HepG2 (cell line): ENCODE measurements at regions not wholly inside any gene's neighbourhood (a gene's known extent, or its start where the extent isn't known, plus 50 kb on each side); places are given as distances from the start of the nearest gene placed in this dataset.

ENCODE experiments used
- ATAC-seq: fragments of 200-7000 bp; cut with Tn5 transposase; 3 replicates; pipeline ENCODE4 v1.9.1; 2020; ENCODE audit warnings: mild to moderate bottlenecking, moderate library complexity
- BruUV-seq: library from RNA; stranded (reverse); fragments of 400-500 nt; replicated peaks from 2 replicates; lab custom pipeline; 2021; lab: Mats Ljungman, UMichigan
- CTCF ChIA-PET: fragments of 300-600 bp; formaldehyde crosslinking; extraction: SDS; loops from one replicate; lab custom pipeline; 2021; ENCODE audit warnings: low total read pairs, inconsistent platforms, low intra/inter-chr PET ratio; lab: Yijun Ruan, JAX
- POLR2A ChIA-PET: fragments of 350-600 bp; sonication (Branson Sonifier 250); formaldehyde crosslinking; loops from one replicate; lab custom pipeline; 2020; ENCODE audit warnings: antibody characterized with exemption, inconsistent platforms; lab: Yijun Ruan, JAX
- DNase-seq: peaks from one replicate; pipeline ENCODE4 v3.0.0-alpha.2; 2015; ENCODE audit warnings: low spot score
- FAIRE-seq: peaks from 3 replicates; lab custom pipeline; 2011; peaks lifted over from hg19 to GRCh38; lab: Jason Lieb, UNC
- H2AFZ ChIP-seq: one replicate; pipeline ENCODE4 v1.6.1; 2011; ENCODE audit warnings: low read length, inconsistent platforms
- H3K27ac ChIP-seq: fragments of 300-600 bp; 3 replicates; pipeline ENCODE4 v1.8.0; 2011; ENCODE audit warnings: mixed run types, mild to moderate bottlenecking, mixed read lengths, low read length, inconsistent platforms; ENCODE audit not compliant: insufficient read depth; ENCODE audit errors: extremely low read length
- H3K27me3 ChIP-seq, 2 experiments: fragments of 200-600 bp in 1 of 2; 2 replicates in 1 of 2; 3 replicates in 1 of 2; pipeline versions ENCODE4 v1.6.0 to v1.8.0; 2011; ENCODE audit warnings: low read length in 2 of 2, mild to moderate bottlenecking in 2 of 2, moderate library complexity in 2 of 2, inconsistent platforms in 1 of 2; ENCODE audit not compliant: insufficient read depth in 2 of 2, control insufficient read depth in 1 of 2
- H3K36me3 ChIP-seq, 2 experiments: fragments of 200-600 bp in 1 of 2; replicated peaks in 1 of 2; 2 replicates in 1 of 2; 3 replicates in 1 of 2; pipeline versions ENCODE4 v1.5.1 to v1.8.0; 2011; ENCODE audit warnings: low read length in 2 of 2, inconsistent platforms in 1 of 2; ENCODE audit not compliant: insufficient read depth in 2 of 2, control insufficient read depth in 1 of 2
- H3K4me1 ChIP-seq: 2 replicates; pipeline ENCODE4 v1.5.1; 2012; ENCODE audit warnings: low read length, inconsistent platforms; ENCODE audit not compliant: insufficient read depth
- H3K4me2 ChIP-seq: 2 replicates; pipeline ENCODE4 v1.6.0; 2011; ENCODE audit warnings: low read depth, low read length, inconsistent platforms
- H3K4me3 ChIP-seq, 3 experiments: fragments of 200-600 bp in 1 of 3; sonication (generic), shearing (Covaris generic) in 1 of 3; replicated peaks in 1 of 3; 2 replicates each; pipeline ENCODE4 v1.5.1; 2011 to 2016; ENCODE audit warnings: low read length in 3 of 3, inconsistent platforms in 2 of 3, low read depth in 2 of 3, mild to moderate bottlenecking in 2 of 3, control low read depth in 1 of 3, mixed read lengths in 1 of 3; ENCODE audit not compliant: insufficient read depth in 1 of 3
- H3K79me2 ChIP-seq: one replicate; pipeline ENCODE4 v1.6.1; 2011; ENCODE audit warnings: low read length, inconsistent platforms; ENCODE audit not compliant: insufficient read depth
- H3K9ac ChIP-seq: 2 replicates; pipeline ENCODE4 v1.6.0; 2011; ENCODE audit warnings: mild to moderate bottlenecking, low read depth, low read length, inconsistent platforms; ENCODE audit not compliant: insufficient read depth
- H3K9me3 ChIP-seq: 2 replicates; pipeline ENCODE4 v1.5.1; 2012; ENCODE audit warnings: mild to moderate bottlenecking, low read length
- H4K20me1 ChIP-seq: 2 replicates; pipeline ENCODE4 v1.6.0; 2011; ENCODE audit warnings: inconsistent platforms, mild to moderate bottlenecking, low read length, moderate library complexity; ENCODE audit not compliant: insufficient read depth
- ASH2L ChIP-seq: fragments of 300-600, 200-600 bp; sonication (generic); IDR thresholded peaks from 2 replicates; pipeline ENCODE4 v1.7.0; 2017; ENCODE audit warnings: low read depth, mild to moderate bottlenecking, moderate library complexity, mixed read lengths, low read length; ENCODE audit not compliant: insufficient read length
- BHLHE40 ChIP-seq: IDR thresholded peaks from 2 replicates; pipeline ENCODE4 v1.6.1; 2011; ENCODE audit warnings: low read length, improper control_type of control experiment
- CBX2 ChIP-seq, 2 experiments: fragments of 200-600 bp in 1 of 2; sonication (generic); formaldehyde crosslinking in 1 of 2; IDR thresholded peaks; 2 replicates each; pipeline versions ENCODE4 v1.7.0 to v1.8.1; 2018 to 2022; ENCODE audit warnings: low read depth in 2 of 2, low read length in 1 of 2, mild to moderate bottlenecking in 1 of 2, missing genetic modification reagents in 1 of 2
- CHD4 ChIP-seq: fragments of 200-600 bp; sonication (generic); IDR thresholded peaks from 2 replicates; pipeline ENCODE4 v1.7.0; 2017; ENCODE audit warnings: mild to moderate bottlenecking, low read length, borderline replicate concordance
- HDAC2 ChIP-seq: sonication (generic); formaldehyde crosslinking; IDR thresholded peaks from 2 replicates; pipeline ENCODE4 v1.4.0; 2020; ENCODE audit warnings: missing genetic modification reagents
- NKX3-1 ChIP-seq: sonication (generic); formaldehyde crosslinking; IDR thresholded peaks from 2 replicates; pipeline ENCODE4 v1.5.0; 2020; ENCODE audit warnings: missing genetic modification reagents
- ZNF180 ChIP-seq: sonication (generic); formaldehyde crosslinking; IDR thresholded peaks from 2 replicates; pipeline ENCODE4 v1.4.0; 2020; ENCODE audit warnings: low read depth, missing genetic modification reagents, borderline replicate concordance
- ZNF362 ChIP-seq: sonication (generic); formaldehyde crosslinking; IDR thresholded peaks from 2 replicates; pipeline ENCODE4 v1.4.0; 2020; ENCODE audit warnings: missing genetic modification reagents, mild to moderate bottlenecking, borderline replicate concordance
- ZNF414 ChIP-seq: sonication (generic); formaldehyde crosslinking; IDR thresholded peaks from 2 replicates; pipeline ENCODE4 v1.5.0; 2020; ENCODE audit warnings: missing genetic modification reagents
- ZNF784 ChIP-seq: sonication (generic); formaldehyde crosslinking; IDR thresholded peaks from 2 replicates; pipeline ENCODE4 v1.5.1; 2020; ENCODE audit warnings: missing genetic modification reagents, mild to moderate bottlenecking, borderline replicate concordance
- ZSCAN5A ChIP-seq: sonication (generic); formaldehyde crosslinking; IDR thresholded peaks from 2 replicates; pipeline ENCODE4 v1.8.0; 2022; ENCODE audit warnings: mild to moderate bottlenecking, missing genetic modification reagents, borderline replicate concordance
- WGBS: methylation state at CpG from one replicate; pipeline ENCODE4 v1.1.6; 2017; ENCODE audit warnings: low lambda C conversion rate; 5-methylcytosine and 5-hydroxymethylcytosine counted together
- in situ Hi-C: cut with HindIII; loops from 2 replicates; pipeline ENCODE4 v1.10.0; 2017; ENCODE audit warnings: low pct_unique_long_range_greater_than_20kb; ENCODE audit not compliant: extremely low pct_ligation_motif_present
- intact Hi-C: fragments of 100-400 bp; cut with micrococcal nuclease; formaldehyde crosslinking; loops from one replicate; pipeline ENCODE4 v1.10.0; 2022; ENCODE audit not compliant: unreplicated experiment

GRCh38 chr2:163374282-163374681, 361.5 kb downstream of the FIGN start:
- Histone ChIP-seq H3K9me3 (no peaks in the 10 kb centered on the region), H3K4me3 (no peak overlapping the region), H2AFZ (no peak overlapping the region), H3K4me1 (no peaks in the 10 kb centered on the region), H3K36me3 (no peaks in the 10 kb centered on the region), H3K4me2 (no peak overlapping the region), H3K9ac (no peak overlapping the region), H3K27ac (no peak overlapping the region), H3K27me3 (no peaks in the 10 kb centered on the region), H4K20me1 (no peaks in the 10 kb centered on the region), H3K79me2 (no peaks in the 10 kb centered on the region)
- TF ChIP-seq CHD4 (no peak), ZNF414 (no peak), ZNF362 (CRISPR knock-in tag) (no peak), BHLHE40 (no peak)
- no peak for ATAC-seq
- no peak for FAIRE-seq
- BruUV-seq = no TSS peak
- ChIA-PET CTCF (no interaction called here), POLR2A (no interaction called here)
- in situ Hi-C loops = no loop called here
- no peak for DNase-seq
- intact Hi-C loops = no loop called here
- WGBS = 47% methylated on average over 3 of the region's 3 CpGs

- in situ Hi-C loops = no loop called here
- no peaks in the 10 kb centered on the region for H3K4me1 ChIP-seq
- no peak for TF ChIP-seq ZSCAN5A
- TF ChIP-seq ZNF180 (CRISPR knock-in tag) = no peak
- no peak for TF ChIP-seq ASH2L
- no peak for TF ChIP-seq NKX3-1 (CRISPR knock-in tag)
- TF ChIP-seq HDAC2 = no peak
- TF ChIP-seq ZNF784 (CRISPR knock-in tag) = no peak
- no peak for TF ChIP-seq CBX2 (IDR thresholded peaks at IDR 0.05; ENCODE audit: low read depth, low read length)
- TF ChIP-seq CBX2 (CRISPR knock-in tag; IDR thresholded peaks at IDR 0.05; ENCODE audit: low read depth) = no peak
Observed at GRCh38 chr2:163373496-163373895, 362.3 kb downstream of the FIGN start.

More at GRCh38 chr2:163373496-163373895, 362.3 kb downstream of the FIGN start:
- no peak overlapping the region for H3K4me2 ChIP-seq
- POLR2A ChIA-PET = no interaction called here
- BruUV-seq = no TSS peak
- no peak overlapping the region for H2AFZ ChIP-seq
- H3K27ac ChIP-seq = no peak overlapping the region
- WGBS = 13% methylated on average over 1 of the region's 1 CpG
- H3K4me3 ChIP-seq = no peak overlapping the region
- H3K9ac ChIP-seq = no peak overlapping the region
- no peaks in the 10 kb centered on the region for H3K9me3 ChIP-seq
- no peaks in the 10 kb centered on the region for H4K20me1 ChIP-seq
- H3K27me3 ChIP-seq = no peaks in the 10 kb centered on the region
- intact Hi-C loops = no loop called here
- H3K36me3 ChIP-seq = no peaks in the 10 kb centered on the region
- CTCF ChIA-PET = no interaction called here
- ATAC-seq (no peak), FAIRE-seq (no peak), DNase-seq (no peak)
- H3K79me2 ChIP-seq = no peaks in the 10 kb centered on the region
